WI38 (cell line): ENCODE measurements at regions not wholly inside any gene's neighbourhood (a gene's known extent, or its start where the extent isn't known, plus 50 kb on each side); places are given as distances from the start of the nearest gene placed in this dataset.

Source experiments
- H3K4me3 ChIP-seq: 2 replicates; pipeline ENCODE4 v1.5.1; 2011; ENCODE audit warnings: low read depth, mild to moderate bottlenecking, control low read depth, low read length
- CTCF ChIP-seq: IDR thresholded peaks from 2 replicates; pipeline ENCODE4 v1.5.1; 2012; ENCODE audit warnings: low read depth, mild to moderate bottlenecking, control low read depth, low read length

GRCh38 chr11:103530257-103530656 is 421.0 kb downstream of the DYNC2H1 start:
- no peak for TF ChIP-seq CTCF
- no peak overlapping the region for H3K4me3 ChIP-seq

GRCh38 chr11:103532133-103532788 is 423.0 kb downstream of the DYNC2H1 start:
- H3K4me3 ChIP-seq = no peak overlapping the region
- TF ChIP-seq CTCF = no peak

- H3K4me3 ChIP-seq = no peak overlapping the region
- TF ChIP-seq CTCF = no peak
These were observed 425.0 kb downstream of the DYNC2H1 start for GRCh38 chr11:103534191-103534590.

- TF ChIP-seq CTCF = no peak
- H3K4me3 ChIP-seq = no peak overlapping the region
These were observed 425.7 kb downstream of the DYNC2H1 start for GRCh38 chr11:103534959-103535358.

DNA sequence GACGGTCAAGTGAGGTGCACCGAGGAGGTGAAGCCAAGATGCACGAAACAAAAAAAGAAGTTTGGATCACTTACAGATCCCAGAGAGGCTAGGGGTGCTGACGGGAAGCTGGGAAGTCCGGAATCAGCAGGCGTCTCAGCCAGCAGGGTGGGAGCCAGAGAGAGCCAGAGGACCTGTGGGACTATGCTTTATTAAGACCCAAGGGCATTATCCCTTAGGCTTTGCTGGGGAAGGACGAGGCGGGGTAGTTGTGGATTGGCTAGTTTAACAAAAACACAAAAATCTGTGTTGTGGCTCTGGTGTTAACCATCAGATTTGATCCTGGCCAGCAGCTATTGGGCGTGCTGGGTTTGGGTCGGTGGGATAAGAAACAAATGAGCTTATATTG is 427.1 kb downstream of the DYNC2H1 start:
- no peak overlapping the region for H3K4me3 ChIP-seq
- TF ChIP-seq CTCF = no peak

DNA sequence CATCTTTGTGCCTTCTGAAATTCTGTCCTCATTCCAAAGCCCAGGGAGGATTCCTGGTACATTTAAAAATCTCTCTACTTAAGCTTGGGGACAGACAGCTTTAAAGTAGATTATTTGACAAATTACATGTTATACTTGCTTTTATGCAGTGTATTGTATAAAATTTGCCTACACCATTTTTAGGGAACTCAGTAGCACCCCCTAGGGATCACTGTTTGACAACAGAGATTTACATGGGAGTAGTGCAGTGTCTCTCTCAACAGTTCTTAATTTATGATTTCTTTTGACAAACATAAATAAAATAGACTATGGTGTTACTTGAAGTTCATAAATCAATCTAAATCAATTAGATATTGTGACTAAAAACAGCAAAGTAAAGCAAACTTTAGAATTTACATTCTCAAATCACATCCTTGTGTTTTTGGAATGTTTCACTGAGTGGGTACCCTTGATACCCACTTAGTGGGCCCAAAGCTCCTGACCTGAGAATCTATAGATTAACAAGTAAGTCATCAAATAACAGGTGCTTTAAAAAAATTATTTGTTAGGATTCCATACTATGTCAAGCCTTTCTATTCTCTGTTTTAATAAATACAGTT is 428.8 kb downstream of the DYNC2H1 start:
- TF ChIP-seq CTCF = peak; percentile 55; the same call in 1 of the 2 replicates
- H3K4me3 ChIP-seq = no peak overlapping the region

DNA sequence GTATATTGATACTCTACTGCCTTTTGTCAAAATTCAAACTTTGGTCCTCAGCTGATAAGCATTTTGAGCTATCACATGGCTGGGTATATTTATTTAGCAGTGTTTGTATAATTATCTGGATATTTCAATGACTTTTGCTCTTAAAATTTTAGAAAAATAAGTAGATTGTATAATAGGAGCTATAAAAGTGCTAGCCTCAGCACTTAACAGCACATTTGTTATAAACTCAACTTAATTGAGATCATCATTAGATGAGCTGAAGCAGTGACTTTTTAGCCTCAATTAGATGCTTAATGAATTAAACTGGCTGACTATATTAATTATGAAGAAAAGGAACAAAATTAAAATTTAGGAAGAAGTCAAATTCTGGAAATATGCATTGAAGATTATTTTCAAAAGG is 429.9 kb downstream of the DYNC2H1 start:
- no peak overlapping the region for H3K4me3 ChIP-seq
- TF ChIP-seq CTCF = no peak
